Left lung (tissue), 4 donors: ENCODE measurements at regions not wholly inside any gene's neighbourhood (a gene's known extent, or its start where the extent isn't known, plus 50 kb on each side); places are given as distances from the start of the nearest gene placed in this dataset.
A peak's percentile ranks its signal among the peaks of the same experiment; 100 is the strongest.

Experiments used
- ATAC-seq: fragments of 200-7000 bp; cut with Tn5 transposase; one replicate; pipeline ENCODE4 v1.9.1; 2020; ENCODE audit warnings: moderate library complexity
- DNase-seq, 4 donors: peaks; one replicate each; pipeline ENCODE4 v3.0.0-alpha.2; 2013 to 2020
- H3K27ac ChIP-seq, 2 donors: fragments of 200-600 bp; sonication (generic) in 1 of 2; one replicate each; pipeline versions ENCODE4 v1.5.0 to v1.8.0; 2020 to 2021
- H3K27me3 ChIP-seq, 2 donors: fragments of 200-600 bp; sonication (generic) in 1 of 2; one replicate each; pipeline versions ENCODE4 v1.5.0 to v1.8.0; 2020 to 2021
- H3K36me3 ChIP-seq, 2 donors: fragments of 200-600 bp; sonication (generic) in 1 of 2; one replicate each; pipeline versions ENCODE4 v1.5.0 to v1.8.0; 2020 to 2021
- H3K4me1 ChIP-seq, 2 donors: fragments of 200-600 bp; one replicate each; pipeline ENCODE4 v1.8.0; 2021
- H3K4me3 ChIP-seq, 2 donors: fragments of 200-600 bp; sonication (generic) in 1 of 2; one replicate each; pipeline versions ENCODE4 v1.5.0 to v1.8.0; 2020 to 2021; ENCODE audit warnings: mild to moderate bottlenecking in 1 of 2
- H3K9me3 ChIP-seq, 2 donors: fragments of 200-600 bp; sonication (generic) in 1 of 2; one replicate each; pipeline versions ENCODE4 v1.5.0 to v1.8.0; 2020 to 2021
- CTCF ChIP-seq, 2 donors: fragments of 200-600 bp; sonication (generic) in 1 of 2; IDR thresholded peaks; one replicate each; pipeline versions ENCODE4 v1.5.0 to v1.8.0; 2021; ENCODE audit warnings: antibody characterized with exemption in 2 of 2
- intact Hi-C, 2 donors: fragments of 100-400 bp; cut with DNase I; formaldehyde crosslinking; loops; one replicate each; pipeline versions ENCODE4 v1.11.2 to v1.14.2; 2022
- donor health status: DM: no; HTN: yes; CAD: no.
- donor health status: DM: no; HTN: no; CAD: no.

GRCh38 chr4:127421437-127421836, 211.3 kb upstream of the INTU start:
- no peak overlapping the region for H3K4me3 ChIP-seq
- no peak for ATAC-seq
- no peak for DNase-seq
- no peak overlapping the region for H3K27ac ChIP-seq
- H3K27me3 ChIP-seq, result no peaks in the 10 kb centered on the region
- no peaks in the 10 kb centered on the region for H3K4me1 ChIP-seq
- H3K9me3 ChIP-seq, result no peaks in the 10 kb centered on the region
- no peaks in the 10 kb centered on the region for H3K36me3 ChIP-seq
- TF ChIP-seq CTCF (IDR thresholded peaks at IDR 0.05), result no peak
- intact Hi-C loops, result no loop called here

GRCh38 chr4:127425202-127425845, 207.4 kb upstream of the INTU start:
- no peak for TF ChIP-seq CTCF (IDR thresholded peaks at IDR 0.05)
- no peak for ATAC-seq
- no peaks in the 10 kb centered on the region for H3K9me3 ChIP-seq
- H3K4me3 ChIP-seq, result no peak overlapping the region
- no peak for DNase-seq
- H3K27me3 ChIP-seq, result no peaks in the 10 kb centered on the region
- no peaks in the 10 kb centered on the region for H3K36me3 ChIP-seq
- intact Hi-C loops, result no loop called here
- no peaks in the 10 kb centered on the region for H3K4me1 ChIP-seq
- H3K27ac ChIP-seq, result no peak overlapping the region

DNA sequence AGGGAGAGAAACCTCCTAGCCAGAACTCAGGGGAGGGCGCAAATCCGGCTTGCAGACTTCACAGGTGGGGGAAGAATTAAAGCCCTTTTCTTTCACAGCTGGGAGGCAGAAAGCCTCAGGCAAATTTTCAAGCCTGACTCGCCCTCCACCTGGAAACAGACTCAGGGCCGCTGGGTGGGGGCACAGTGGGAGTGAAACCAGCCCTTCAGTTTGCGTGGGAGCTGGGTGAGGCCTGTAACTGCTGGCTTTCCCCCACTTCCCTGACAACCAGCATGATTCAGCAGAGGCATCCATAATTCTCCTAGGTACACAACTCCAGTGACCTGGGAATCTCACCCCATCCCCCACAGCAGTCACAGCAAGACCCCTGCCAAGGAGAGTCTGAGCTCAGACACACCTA, 206.9 kb upstream of the INTU start:
- Histone ChIP-seq H3K4me3 (no peak overlapping the region), H3K27me3 (no peaks in the 10 kb centered on the region), H3K9me3 (no peaks in the 10 kb centered on the region), H3K36me3 (no peaks in the 10 kb centered on the region), H3K4me1 (no peaks in the 10 kb centered on the region), H3K27ac (no peak overlapping the region)
- ATAC-seq (no peak), DNase-seq (no peak)
- intact Hi-C loops, result no loop called here
- no peak for TF ChIP-seq CTCF (IDR thresholded peaks at IDR 0.05)

DNA sequence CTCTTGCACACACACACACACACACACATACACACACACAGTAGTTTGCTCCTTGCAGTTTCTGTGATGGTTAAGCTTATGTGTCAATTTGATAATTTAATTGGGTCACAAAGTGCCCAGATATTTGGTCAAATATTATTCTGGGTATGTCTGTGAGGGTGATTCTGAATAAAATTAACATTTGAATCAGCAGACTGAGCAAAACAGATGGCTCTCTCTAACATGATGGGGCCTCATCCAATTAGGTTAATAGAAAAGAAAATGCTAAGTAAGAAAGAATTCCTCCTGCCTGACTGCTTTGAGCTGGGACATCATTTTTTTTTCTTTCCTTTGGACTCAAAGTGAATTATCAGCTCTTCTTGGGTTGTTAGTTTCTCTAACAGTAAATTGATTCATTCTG, 191.2 kb upstream of the INTU start:
- H3K4me1 ChIP-seq, result no peaks in the 10 kb centered on the region
- ATAC-seq, result no peak
- no peak overlapping the region for H3K4me3 ChIP-seq
- H3K27me3 ChIP-seq, result no peaks in the 10 kb centered on the region
- intact Hi-C loops, result no loop called here
- no peak for DNase-seq
- no peaks in the 10 kb centered on the region for H3K36me3 ChIP-seq
- no peak overlapping the region for H3K27ac ChIP-seq
- H3K9me3 ChIP-seq, result no peaks in the 10 kb centered on the region
- no peak for TF ChIP-seq CTCF (IDR thresholded peaks at IDR 0.05)

DNA sequence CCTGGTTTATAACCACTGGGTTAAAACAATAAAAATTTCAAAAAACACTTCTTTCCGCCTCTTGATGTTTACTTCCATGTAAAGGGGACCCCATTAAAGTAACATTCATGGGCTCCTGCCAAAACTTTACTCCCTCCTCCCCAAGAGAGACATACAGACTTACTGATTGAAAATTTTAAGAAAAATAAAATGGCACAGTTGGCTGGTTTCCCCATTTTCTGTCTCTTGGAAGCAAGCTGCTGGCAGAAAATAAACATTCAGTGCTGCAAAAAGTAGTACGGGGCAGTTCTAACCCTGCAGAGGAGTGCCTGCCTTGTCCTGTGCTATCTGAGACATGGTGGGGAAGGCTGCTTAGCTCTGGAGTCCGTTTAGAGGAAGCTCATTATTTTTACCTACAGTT, 187.3 kb upstream of the INTU start:
- Histone ChIP-seq H3K9me3 (no peaks in the 10 kb centered on the region), H3K4me1 (no peaks in the 10 kb centered on the region), H3K27ac (no peak overlapping the region), H3K36me3 (no peaks in the 10 kb centered on the region), H3K4me3 (no peak overlapping the region), H3K27me3 (no peaks in the 10 kb centered on the region)
- no peak for TF ChIP-seq CTCF (IDR thresholded peaks at IDR 0.05)
- DNase-seq (peak in 2 of 4 donors; percentile 20 to 47), ATAC-seq (no peak)
- intact Hi-C loops, result no loop called here
